HCT116 (cell line): ENCODE measurements at regions not wholly inside any gene's neighbourhood (a gene's known extent, or its start where the extent isn't known, plus 50 kb on each side); places are given as distances from the start of the nearest gene placed in this dataset.

ENCODE experiments used
- ATAC-seq: fragments of 200-7000 bp; cut with Tn5 transposase; 2 replicates; pipeline ENCODE4 v1.9.1; 2020; ENCODE audit warnings: mild to moderate bottlenecking, moderate library complexity
- BruUV-seq: library from RNA; stranded (reverse); fragments of 400-500 nt; replicated peaks from 2 replicates; lab custom pipeline; 2021; lab: Mats Ljungman, UMichigan
- CTCF ChIA-PET: fragments of 300-600 bp; sonication (Branson Sonifier 250); formaldehyde crosslinking; loops from one replicate; lab custom pipeline; 2021; ENCODE audit warnings: antibody characterized with exemption; lab: Charles Lee
- POLR2A ChIA-PET: fragments of 300-600, 350-600 bp; sonication (Branson Sonifier 250); formaldehyde crosslinking; loops from one replicate; lab custom pipeline; 2021; ENCODE audit warnings: antibody characterized with exemption; lab: Charles Lee
- RAD21 ChIA-PET, 2 experiments: fragments of 300-600 bp; sonication (Branson Sonifier 250); formaldehyde crosslinking; loops; one replicate each; lab custom pipeline; 2023; ENCODE audit warnings: low total read pairs in 2 of 2; ENCODE audit not compliant: uncharacterized antibody in 2 of 2, unreplicated experiment in 2 of 2, low non-redundant PET in 1 of 2; lab: Charles Lee
- DNase-seq: peaks from one replicate; pipeline ENCODE4 v3.0.0-alpha.2; 2010; ENCODE audit warnings: low read depth, low spot score
- H2AFZ ChIP-seq: fragments of 200-600 bp; shearing (Covaris generic), sonication (generic); 2 replicates; pipeline ENCODE4 v1.6.1; 2017; ENCODE audit warnings: low read depth, mixed run types, mixed read lengths, antibody characterized with exemption, low read length; ENCODE audit not compliant: poor library complexity, severe bottlenecking
- H3K27ac ChIP-seq: 2 replicates; pipeline ENCODE4 v1.5.1; 2012; ENCODE audit warnings: low read depth, low read length
- H3K27me3 ChIP-seq: fragments of 200-600 bp; sonication (generic); 2 replicates; pipeline ENCODE4 v1.6.1; 2016; ENCODE audit warnings: mixed run types, low read length, mixed read lengths; ENCODE audit not compliant: insufficient read depth
- H3K36me3 ChIP-seq, 2 experiments: fragments of 200-500 bp in 1 of 2; fragments of 200-600 bp in 1 of 2; sonication (Bioruptor generic) in 1 of 2; sonication (generic) in 1 of 2; 2 replicates each; pipeline versions ENCODE4 v1.5.1 to v1.6.1; 2014 to 2016; ENCODE audit warnings: low read length in 2 of 2, inconsistent platforms in 1 of 2, mixed read lengths in 1 of 2, mixed run types in 1 of 2; ENCODE audit not compliant: insufficient read depth in 2 of 2, control insufficient read depth in 1 of 2
- H3K4me1 ChIP-seq, 2 experiments: fragments of 200-600 bp in 1 of 2; sonication (generic) in 1 of 2; 2 replicates each; pipeline versions ENCODE4 v1.5.1 to v1.6.1; 2012 to 2017; ENCODE audit warnings: low read length in 2 of 2, inconsistent platforms in 1 of 2, mild to moderate bottlenecking in 1 of 2, mixed read lengths in 1 of 2, mixed run types in 1 of 2, moderate library complexity in 1 of 2; ENCODE audit not compliant: insufficient read depth in 2 of 2, control insufficient read depth in 1 of 2
- H3K4me2 ChIP-seq: fragments of 200-600 bp; sonication (generic); 2 replicates; pipeline ENCODE4 v1.6.1; 2017; ENCODE audit warnings: mixed run types, low read length, mixed read lengths
- H3K4me3 ChIP-seq, 2 experiments: fragments of 200-600 bp in 1 of 2; sonication (generic) in 1 of 2; replicated peaks in 1 of 2; 2 replicates each; pipeline ENCODE4 v1.5.1; 2011 to 2016; ENCODE audit warnings: low read length in 2 of 2, control low read depth in 1 of 2, low read depth in 1 of 2, mild to moderate bottlenecking in 1 of 2, mixed read lengths in 1 of 2, mixed run types in 1 of 2
- H3K79me2 ChIP-seq: fragments of 200-600 bp; sonication (generic); 2 replicates; pipeline ENCODE4 v1.6.1; 2017; ENCODE audit warnings: mild to moderate bottlenecking, mixed run types, low read length, moderate library complexity, mixed read lengths; ENCODE audit not compliant: insufficient read depth
- H3K9ac ChIP-seq: fragments of 200-600 bp; sonication (generic); 2 replicates; pipeline ENCODE4 v1.6.1; 2016; ENCODE audit warnings: low read length, mixed read lengths
- H3K9me2 ChIP-seq: fragments of 200-600 bp; sonication (generic), shearing (Covaris generic); 2 replicates; pipeline ENCODE4 v1.6.1; 2017; ENCODE audit warnings: mixed run types, mild to moderate bottlenecking, moderate library complexity; ENCODE audit not compliant: insufficient read depth
- H3K9me3 ChIP-seq, 2 experiments: fragments of 200-500 bp in 1 of 2; fragments of 200-600 bp in 1 of 2; sonication (Bioruptor generic) in 1 of 2; sonication (generic) in 1 of 2; 2 replicates each; pipeline ENCODE4 v1.6.1; 2014 to 2017; ENCODE audit warnings: low read length in 2 of 2, mixed read lengths in 2 of 2, inconsistent platforms in 1 of 2, low read depth in 1 of 2, mild to moderate bottlenecking in 1 of 2, mixed run types in 1 of 2, moderate library complexity in 1 of 2; ENCODE audit not compliant: control insufficient read depth in 1 of 2, insufficient read depth in 1 of 2
- H4K20me1 ChIP-seq: fragments of 200-600 bp; sonication (generic), shearing (Covaris generic); 2 replicates; pipeline ENCODE4 v1.6.1; 2017; ENCODE audit warnings: mixed run types, mild to moderate bottlenecking, moderate library complexity; ENCODE audit not compliant: insufficient read depth
- CEBPB ChIP-seq: IDR thresholded peaks from 2 replicates; pipeline ENCODE4 v1.6.1; 2012; ENCODE audit warnings: low read depth
- CTCF ChIP-seq, 3 experiments: fragments of 200-600 bp in 1 of 3; sonication (generic) in 1 of 3; IDR thresholded peaks in 2 of 3; conservative IDR thresholded peaks in 1 of 3; 2 replicates each; pipeline ENCODE4 v1.5.1; 2012 to 2017; ENCODE audit warnings: low read depth in 2 of 3, low read length in 2 of 3, antibody characterized with exemption in 1 of 3, borderline replicate concordance in 1 of 3, control low read depth in 1 of 3, mild to moderate bottlenecking in 1 of 3, mixed read lengths in 1 of 3, mixed run types in 1 of 3, moderate library complexity in 1 of 3; ENCODE audit not compliant: insufficient read depth in 1 of 3
- EGR1 ChIP-seq: IDR thresholded peaks from 2 replicates; pipeline ENCODE4 v1.6.1; 2012; ENCODE audit warnings: low read depth
- EZH2phosphoT487 ChIP-seq: fragments of 200-600 bp; IDR thresholded peaks from 2 replicates; pipeline ENCODE4 v1.6.1; 2018; ENCODE audit warnings: antibody characterized with exemption, borderline replicate concordance
- JUND ChIP-seq: IDR thresholded peaks from 2 replicates; pipeline ENCODE4 v1.6.1; 2012
- MAX ChIP-seq: IDR thresholded peaks from 2 replicates; pipeline ENCODE4 v1.6.1; 2012
- RAD21 ChIP-seq: IDR thresholded peaks from 2 replicates; pipeline ENCODE4 v1.6.1; 2012; ENCODE audit warnings: low read depth, mild to moderate bottlenecking
- SIN3A ChIP-seq: IDR thresholded peaks from 2 replicates; pipeline ENCODE4 v1.6.1; 2012; ENCODE audit warnings: low read depth
- SRF ChIP-seq: IDR thresholded peaks from 2 replicates; pipeline ENCODE4 v1.6.1; 2012; ENCODE audit warnings: low read depth
- YY1 ChIP-seq: IDR thresholded peaks from 2 replicates; pipeline ENCODE4 v1.6.1; 2011; ENCODE audit warnings: low read length, low read depth, moderate library complexity, mild to moderate bottlenecking; ENCODE audit not compliant: insufficient replicate concordance; ENCODE audit errors: extremely low read depth
- ZBTB33 ChIP-seq: IDR thresholded peaks from 2 replicates; pipeline ENCODE4 v1.6.1; 2011; ENCODE audit warnings: mild to moderate bottlenecking, low read length, moderate library complexity; ENCODE audit not compliant: insufficient replicate concordance; ENCODE audit errors: extremely low read depth
- ZFX ChIP-seq: fragments of 450-650 bp; IDR thresholded peaks from 2 replicates; pipeline ENCODE4 v1.6.1; 2017
- intact Hi-C: fragments of 100-400 bp; cut with micrococcal nuclease; formaldehyde crosslinking; loops from 2 replicates; pipeline ENCODE4 v1.10.0; 2022
- TF ChIP-seq, protein P1 (sequence below): IDR thresholded peaks from 2 replicates; pipeline ENCODE4 v1.6.1; 2012

DNA sequence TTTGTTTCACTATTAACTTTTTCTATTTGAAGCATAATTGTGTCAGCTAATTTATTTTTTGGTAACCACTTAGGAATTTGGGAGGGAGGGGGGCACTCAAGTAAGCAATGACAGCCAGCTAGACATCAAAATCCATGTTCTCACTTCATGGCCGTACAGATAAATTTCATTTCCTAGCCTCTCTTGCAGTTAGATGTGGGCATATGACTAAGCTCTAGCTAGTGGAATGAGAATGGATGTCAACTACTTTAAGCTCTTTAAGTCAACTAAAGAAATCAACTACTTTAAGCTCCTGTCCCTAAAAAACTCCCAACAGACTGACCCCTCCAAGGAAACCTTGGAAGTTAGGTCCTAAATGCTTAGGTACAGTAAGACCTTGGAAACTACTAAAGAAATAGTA lies 92.0 kb downstream of the KCNRG start:
- BruUV-seq = no TSS peak
- TF ChIP-seq EZH2phosphoT487 (no peak), SRF (no peak), CTCF (IDR thresholded peaks at IDR 0.05 in 2 of 3, conservative IDR thresholded peaks at IDR 0.05 in 1 of 3; ENCODE audit: borderline replicate concordance in 1 of 3, insufficient read depth in 1 of 3, low read depth in 2 of 3, low read length in 2 of 3) (no peak), ZFX (no peak)
- ATAC-seq = no peak
- Histone ChIP-seq H3K9me3 (no peaks in the 10 kb centered on the region), H3K4me2 (no peak overlapping the region), H3K27ac (no peak overlapping the region), H3K79me2 (peaks cover 13% of the 10 kb centered on the region; the same call in 1 of the 2 replicates), H3K27me3 (no peaks in the 10 kb centered on the region), H3K36me3 (no peaks in the 10 kb centered on the region), H3K9ac (no peak overlapping the region), H3K4me3 (no peak overlapping the region), H2AFZ (no peak overlapping the region), H3K4me1 (no peaks in the 10 kb centered on the region), H3K9me2 (no peaks in the 10 kb centered on the region), H4K20me1 (no peaks in the 10 kb centered on the region)
- ChIA-PET POLR2A (no interaction called here), RAD21 (no interaction called here), CTCF (no interaction called here)
- intact Hi-C loops = no loop called here
- no peak for DNase-seq

DNA sequence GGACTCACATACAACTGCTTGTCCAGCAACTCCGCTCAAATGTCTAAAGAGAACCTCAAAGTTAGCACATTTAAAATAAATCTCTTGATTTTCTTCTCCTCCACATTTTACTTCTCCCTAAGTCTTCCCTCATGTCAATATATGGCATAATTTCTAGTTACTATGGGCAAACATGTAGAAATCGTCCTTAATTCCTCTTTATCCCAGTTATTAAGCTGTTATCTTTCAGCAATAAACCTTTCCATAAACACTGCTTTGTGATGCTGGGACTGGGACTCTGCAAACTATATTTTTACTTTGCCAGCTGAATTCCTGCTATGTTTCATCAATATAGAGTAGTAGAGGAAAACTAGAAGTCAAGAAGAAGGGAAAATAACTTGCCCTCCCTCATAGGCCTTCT lies 99.7 kb downstream of the KCNRG start:
- no TSS peak for BruUV-seq
- no peaks in the 10 kb centered on the region for H3K9me2 ChIP-seq
- RAD21 ChIA-PET = no interaction called here
- no peak overlapping the region for H2AFZ ChIP-seq
- intact Hi-C loops = no loop called here
- no peaks in the 10 kb centered on the region for H3K27me3 ChIP-seq
- TF ChIP-seq ZBTB33 = no peak
- TF ChIP-seq SIN3A = no peak
- TF ChIP-seq SRF = no peak
- no peak for TF ChIP-seq YY1
- TF ChIP-seq, protein P1, sequence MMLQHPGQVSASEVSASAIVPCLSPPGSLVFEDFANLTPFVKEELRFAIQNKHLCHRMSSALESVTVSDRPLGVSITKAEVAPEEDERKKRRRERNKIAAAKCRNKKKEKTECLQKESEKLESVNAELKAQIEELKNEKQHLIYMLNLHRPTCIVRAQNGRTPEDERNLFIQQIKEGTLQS = no peak
- no peak for TF ChIP-seq EGR1
- TF ChIP-seq EZH2phosphoT487 = no peak
- TF ChIP-seq RAD21 = no peak
- no peak for TF ChIP-seq ZFX
- TF ChIP-seq CEBPB = no peak
- no peak for TF ChIP-seq MAX
- TF ChIP-seq JUND = no peak
- H3K9me3 ChIP-seq = no peaks in the 10 kb centered on the region
- ATAC-seq = no peak
- CTCF ChIA-PET = no interaction called here
- POLR2A ChIA-PET = no interaction called here
- H3K4me1 ChIP-seq = no peaks in the 10 kb centered on the region
- no peak overlapping the region for H3K4me2 ChIP-seq
- no peak overlapping the region for H3K9ac ChIP-seq
- no peak for DNase-seq
- no peaks in the 10 kb centered on the region for H4K20me1 ChIP-seq
- no peak overlapping the region for H3K4me3 ChIP-seq
- no peaks in the 10 kb centered on the region for H3K36me3 ChIP-seq
- H3K79me2 ChIP-seq = no peaks in the 10 kb centered on the region; the same call in 1 of the 2 replicates
- H3K27ac ChIP-seq = no peak overlapping the region
